ENCODE measurements at regions not wholly inside any gene's neighbourhood (a gene's known extent, or its start where the extent isn't known, plus 50 kb on each side); places are given as distances from the start of the nearest gene placed in this dataset.
"Not testable (repeated sequence)": the region's sequence is repeated elsewhere in the genome, so short reads cannot be mapped to it uniquely, and the experiment has no call there.

DNA sequence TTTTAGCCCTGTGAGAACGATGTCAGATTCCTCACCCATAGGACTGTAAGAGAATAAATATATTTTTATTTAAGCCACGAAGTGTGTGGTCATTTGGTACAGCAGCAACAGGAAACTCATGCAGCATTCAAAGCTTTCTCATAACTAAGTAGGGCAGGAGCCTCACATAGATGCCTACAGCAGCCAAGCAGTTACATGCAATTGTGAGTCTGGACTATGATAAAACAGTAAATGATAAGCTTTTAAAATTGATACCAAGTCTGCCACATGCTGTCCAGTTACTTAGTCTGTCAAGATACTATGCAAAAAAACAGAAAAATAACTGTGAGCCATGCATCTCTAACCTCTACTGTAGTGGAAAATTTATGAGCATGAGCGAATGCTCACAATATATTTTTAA, 359.6 kb downstream of the HS3ST1 start:
- in situ Hi-C loops (cut with HindIII; ENCODE audit: low sequenced_read_pairs): no loop called here

DNA sequence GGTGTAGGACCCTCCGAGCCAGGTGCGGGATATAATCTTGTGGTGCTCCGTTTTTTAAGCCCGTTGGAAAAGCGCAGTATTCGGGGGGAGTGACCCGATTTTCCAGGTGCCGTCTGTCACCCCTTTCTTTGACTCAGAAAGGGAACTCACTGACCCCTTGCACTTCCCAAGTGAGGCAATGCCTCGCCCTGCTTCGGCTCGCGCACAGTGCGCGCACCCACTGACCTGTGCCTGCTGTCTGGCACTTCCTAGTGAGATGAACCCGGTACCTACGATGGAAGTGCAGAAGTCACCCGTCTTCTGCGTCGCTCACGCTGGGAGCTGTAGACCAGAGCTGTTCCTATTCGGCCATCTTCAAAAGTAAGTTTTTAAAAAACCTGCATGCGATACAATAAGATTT, 362.1 kb downstream of the HS3ST1 start:
- in situ Hi-C loops (cut with HindIII; ENCODE audit: low sequenced_read_pairs): not testable (repeated sequence)

DNA sequence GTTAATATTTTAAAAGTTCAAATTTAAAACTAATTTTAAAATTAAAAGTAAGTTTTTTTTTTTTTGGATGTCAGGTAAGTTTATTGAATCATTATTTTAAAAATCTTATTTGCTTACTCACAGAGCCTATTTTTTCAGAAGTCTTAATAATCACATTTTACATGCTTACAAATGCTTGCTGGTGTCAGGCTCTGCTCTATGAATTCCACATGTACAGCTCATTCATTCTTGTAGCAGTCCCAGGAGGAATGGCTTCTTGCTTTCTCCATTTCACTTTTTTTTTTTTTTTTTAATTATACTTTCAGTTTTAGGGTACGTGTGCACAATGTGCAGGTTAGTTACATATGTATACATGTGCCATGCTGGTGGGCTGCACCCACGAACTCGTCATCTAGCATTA, 368.1 kb downstream of the HS3ST1 start:
- in situ Hi-C loops (cut with HindIII; ENCODE audit: low sequenced_read_pairs): not testable (repeated sequence)

DNA sequence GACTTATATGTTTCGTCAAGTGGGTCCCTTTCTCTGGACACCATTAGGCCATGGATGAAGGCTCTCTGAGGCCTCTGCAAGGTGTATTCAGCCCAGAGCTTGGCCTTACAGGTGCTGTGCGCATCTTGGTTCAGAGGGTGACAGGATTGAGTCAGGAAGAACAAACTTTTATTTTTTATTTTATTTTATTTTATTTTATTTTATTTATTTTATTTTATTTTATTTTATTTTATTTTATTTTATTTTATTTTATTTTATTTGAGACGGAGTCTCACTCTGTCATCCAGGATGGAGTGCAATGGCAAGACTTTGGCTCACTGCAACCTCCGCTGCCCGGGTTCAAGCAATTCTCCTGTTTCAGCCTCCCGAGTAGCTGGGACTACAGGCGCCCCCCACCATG, 370.4 kb upstream of the CLNK start:
- in situ Hi-C loops (cut with HindIII; ENCODE audit: low sequenced_read_pairs): not testable (repeated sequence)

DNA sequence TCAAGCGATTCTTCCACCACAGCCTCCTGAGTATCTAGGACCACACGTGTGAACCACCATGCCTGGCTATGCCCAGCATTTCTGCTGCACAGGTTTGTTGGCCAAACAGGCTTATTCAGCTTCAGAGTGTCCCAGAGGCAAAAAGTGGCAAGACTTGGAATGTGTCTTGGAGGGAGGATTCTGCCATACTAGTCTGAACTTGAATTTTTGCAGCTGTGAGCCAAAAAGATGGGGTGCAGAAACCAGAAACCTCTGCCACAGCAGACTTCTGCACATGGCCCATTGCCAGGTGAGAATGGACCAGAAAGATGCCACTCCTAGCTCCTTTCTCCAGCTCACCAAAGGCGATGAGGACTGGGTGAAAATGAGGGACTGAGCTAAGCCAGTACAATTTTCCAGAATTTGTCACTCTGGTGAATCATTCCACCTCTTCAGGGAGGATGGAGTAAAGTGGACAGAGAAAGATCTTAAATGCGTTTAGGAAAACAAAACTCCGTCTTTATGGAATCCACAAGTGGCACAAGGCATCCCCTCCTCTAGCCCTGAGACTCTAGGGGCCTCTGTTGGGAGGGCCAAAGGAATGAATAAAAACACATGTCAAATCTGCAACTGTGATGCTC, 369.1 kb upstream of the CLNK start:
- in situ Hi-C loops (cut with HindIII; ENCODE audit: low sequenced_read_pairs): no loop called here

DNA sequence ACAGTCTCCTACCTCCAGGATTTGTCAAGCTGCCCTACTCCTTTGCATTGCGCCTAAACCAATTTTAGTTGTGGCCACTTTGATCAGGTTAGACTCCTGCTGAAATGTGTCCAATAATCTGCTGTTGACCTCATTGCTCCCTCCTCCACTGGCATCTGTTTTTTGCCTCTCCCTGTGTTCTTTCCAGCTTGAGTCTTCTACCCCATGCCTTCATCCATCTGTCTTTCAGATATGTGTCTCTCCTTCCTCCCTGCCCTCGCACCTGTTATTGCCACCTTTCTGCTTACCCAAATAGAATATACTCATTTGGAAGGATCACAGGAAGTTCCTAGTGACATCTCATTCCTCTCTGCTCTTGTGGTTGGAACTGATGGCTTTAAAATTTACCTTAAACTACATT, 366.6 kb upstream of the CLNK start:
- in situ Hi-C loops (cut with HindIII; ENCODE audit: low sequenced_read_pairs): no loop called here

DNA sequence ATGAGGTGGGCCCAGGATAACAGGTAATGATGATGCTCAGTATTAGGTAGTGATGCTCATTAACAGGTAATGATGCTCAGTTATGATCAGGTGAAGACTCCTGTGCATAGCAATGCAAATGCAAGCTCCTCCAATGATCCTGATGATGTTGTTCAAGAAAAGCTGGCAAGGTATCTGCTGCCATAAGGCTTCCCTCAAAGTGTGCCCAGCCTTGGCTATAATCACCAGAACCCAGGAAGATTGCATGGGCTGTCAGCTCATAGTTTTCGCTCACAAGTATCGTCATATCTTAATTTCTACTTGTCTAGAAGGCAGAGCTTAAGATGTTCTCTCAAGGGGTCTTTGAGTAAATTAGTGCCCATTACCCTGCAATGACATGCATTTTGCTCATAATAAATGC, 366.2 kb upstream of the CLNK start:
- in situ Hi-C loops (cut with HindIII; ENCODE audit: low sequenced_read_pairs): no loop called here

DNA sequence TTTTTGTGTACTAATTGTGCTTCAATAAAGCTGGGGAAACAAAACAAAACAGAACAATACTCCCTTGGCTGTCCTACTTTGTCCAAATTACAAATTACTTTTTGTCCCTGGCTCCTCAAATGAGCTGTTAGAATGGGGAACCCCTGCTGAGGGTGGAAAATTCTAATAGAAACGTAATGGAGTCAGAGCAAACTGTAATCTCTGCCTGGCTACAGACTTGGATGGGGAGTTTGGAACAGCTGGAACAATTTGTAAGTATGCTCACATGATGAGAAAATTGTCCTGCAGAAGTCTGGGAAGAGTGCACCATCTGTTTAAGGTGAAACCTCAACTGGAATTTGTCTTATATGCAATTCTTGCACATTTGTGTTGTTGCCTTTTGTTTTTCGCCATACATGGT, 364.4 kb upstream of the CLNK start:
- in situ Hi-C loops (cut with HindIII; ENCODE audit: low sequenced_read_pairs): no loop called here

DNA sequence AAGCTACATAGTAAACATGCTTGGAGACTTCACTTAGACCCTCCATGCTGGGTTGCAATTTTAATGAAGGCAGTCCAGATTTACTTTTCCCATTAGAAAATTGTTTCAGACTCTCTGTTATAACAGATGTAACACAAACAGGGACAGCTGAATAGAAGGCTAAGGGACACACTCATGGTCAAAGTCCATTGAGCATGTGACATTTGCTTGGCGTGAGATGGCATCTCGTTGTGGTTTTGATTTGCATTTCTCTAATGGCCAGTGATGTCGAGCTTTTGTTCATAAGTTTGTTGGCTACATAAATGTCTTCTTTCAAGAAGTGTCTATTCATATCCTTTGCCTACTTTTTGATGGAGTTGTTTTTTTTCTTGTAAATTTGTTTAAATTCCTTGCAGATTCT, 358.2 kb upstream of the CLNK start:
- in situ Hi-C loops (cut with HindIII; ENCODE audit: low sequenced_read_pairs): no loop called here

DNA sequence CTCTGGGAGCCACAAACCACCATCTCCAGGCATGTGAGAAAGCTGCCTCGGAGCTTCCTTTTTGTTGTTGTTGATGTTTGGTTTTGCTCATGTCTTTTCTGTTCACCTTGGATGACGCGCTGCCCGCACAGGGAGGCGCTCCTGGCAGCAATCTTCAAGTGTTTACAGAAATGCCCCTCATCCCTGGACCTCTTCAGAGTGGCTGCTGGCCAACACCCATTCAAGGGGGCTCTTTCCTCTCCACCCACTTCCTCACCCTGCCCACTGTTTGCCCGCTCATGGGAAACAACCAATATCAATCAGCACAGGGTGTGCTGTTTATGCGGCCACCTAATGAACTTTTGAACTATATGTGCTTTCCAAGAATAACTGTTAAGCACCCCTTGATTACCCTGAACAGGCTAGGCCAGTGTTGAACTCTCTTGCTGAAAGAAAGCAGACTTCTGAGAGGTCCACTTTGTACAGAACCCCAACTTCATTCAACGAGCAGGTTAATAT, 355.1 kb upstream of the CLNK start:
- in situ Hi-C loops (cut with HindIII; ENCODE audit: low sequenced_read_pairs): no loop called here

DNA sequence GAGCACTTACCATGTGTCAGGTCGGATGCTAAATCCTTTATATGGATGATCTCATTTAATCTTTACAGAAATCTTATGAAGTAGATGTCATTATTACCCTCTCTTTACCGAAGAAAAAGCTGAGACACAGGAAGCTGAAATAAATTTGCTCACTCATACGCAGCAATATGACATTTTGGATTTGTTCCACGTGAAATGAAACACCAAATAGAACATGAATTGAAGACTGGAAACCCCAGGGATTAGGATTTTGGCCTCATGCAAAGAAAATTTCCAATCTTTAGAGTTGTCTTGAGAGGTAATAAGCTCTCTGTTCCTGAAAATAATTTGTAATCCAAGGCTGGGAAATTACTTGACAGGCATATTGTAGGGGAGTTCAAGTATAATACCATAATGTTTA, 354.4 kb upstream of the CLNK start:
- in situ Hi-C loops (cut with HindIII; ENCODE audit: low sequenced_read_pairs): no loop called here

DNA sequence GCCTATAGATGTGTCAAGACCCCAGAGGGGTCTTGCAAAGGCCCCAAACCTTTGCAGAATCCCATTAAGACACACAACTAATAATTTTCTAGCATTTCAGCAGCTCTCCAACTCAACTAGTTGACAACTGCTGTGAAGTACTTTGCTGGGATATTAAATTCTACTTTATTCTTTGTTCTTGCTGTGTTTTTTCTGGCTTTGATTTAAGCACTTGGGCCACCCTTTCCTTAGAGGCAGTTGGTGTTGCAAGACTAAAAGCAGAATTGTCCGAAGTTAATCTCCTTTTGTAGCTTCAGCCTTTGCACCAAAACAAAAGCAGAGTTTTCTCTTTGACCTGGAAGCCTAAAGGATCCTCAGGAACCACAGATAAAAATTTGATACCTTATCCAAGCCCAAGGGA, 353.1 kb upstream of the CLNK start:
- in situ Hi-C loops (cut with HindIII; ENCODE audit: low sequenced_read_pairs): no loop called here

DNA sequence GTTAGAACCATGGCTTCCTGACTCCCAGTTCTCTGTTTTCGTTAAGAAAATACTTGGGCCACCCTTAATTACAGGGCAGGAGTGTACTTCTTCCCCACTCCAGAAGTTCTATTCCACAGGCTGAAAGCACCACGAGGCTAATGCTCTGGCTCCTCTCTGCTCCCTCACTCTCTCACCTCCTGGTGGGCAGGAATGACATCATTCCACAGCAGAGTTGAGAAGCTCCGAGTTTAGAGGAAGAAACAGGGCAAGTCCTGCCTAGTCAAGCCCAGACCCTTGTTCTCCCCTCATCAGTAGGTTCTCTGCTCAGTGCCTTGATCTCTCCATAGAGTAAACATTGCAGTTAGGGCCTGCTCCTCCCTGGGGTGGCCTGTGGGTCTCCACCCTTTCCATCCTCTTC, 343.8 kb upstream of the CLNK start:
- in situ Hi-C loops (cut with HindIII; ENCODE audit: low sequenced_read_pairs): no loop called here

DNA sequence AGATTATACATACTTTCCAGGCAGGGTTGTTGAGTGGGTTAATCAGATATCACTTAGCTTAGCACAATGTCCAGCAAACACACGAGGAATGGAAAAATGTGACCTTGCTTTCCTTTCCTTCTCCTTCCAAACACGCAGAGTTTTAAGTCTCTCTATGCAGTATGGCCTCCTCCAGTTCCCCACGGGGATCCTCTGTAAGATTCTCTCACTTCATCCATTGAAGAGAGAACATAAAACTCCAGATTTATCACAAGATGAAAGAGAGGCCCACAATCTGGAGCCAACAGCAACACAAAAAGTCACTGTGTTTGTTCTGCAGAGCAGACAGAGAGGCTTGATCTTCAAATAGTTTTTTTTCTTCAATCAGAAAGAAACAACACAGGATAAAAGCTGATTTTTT, 336.8 kb upstream of the CLNK start:
- in situ Hi-C loops (cut with HindIII; ENCODE audit: low sequenced_read_pairs): no loop called here

DNA sequence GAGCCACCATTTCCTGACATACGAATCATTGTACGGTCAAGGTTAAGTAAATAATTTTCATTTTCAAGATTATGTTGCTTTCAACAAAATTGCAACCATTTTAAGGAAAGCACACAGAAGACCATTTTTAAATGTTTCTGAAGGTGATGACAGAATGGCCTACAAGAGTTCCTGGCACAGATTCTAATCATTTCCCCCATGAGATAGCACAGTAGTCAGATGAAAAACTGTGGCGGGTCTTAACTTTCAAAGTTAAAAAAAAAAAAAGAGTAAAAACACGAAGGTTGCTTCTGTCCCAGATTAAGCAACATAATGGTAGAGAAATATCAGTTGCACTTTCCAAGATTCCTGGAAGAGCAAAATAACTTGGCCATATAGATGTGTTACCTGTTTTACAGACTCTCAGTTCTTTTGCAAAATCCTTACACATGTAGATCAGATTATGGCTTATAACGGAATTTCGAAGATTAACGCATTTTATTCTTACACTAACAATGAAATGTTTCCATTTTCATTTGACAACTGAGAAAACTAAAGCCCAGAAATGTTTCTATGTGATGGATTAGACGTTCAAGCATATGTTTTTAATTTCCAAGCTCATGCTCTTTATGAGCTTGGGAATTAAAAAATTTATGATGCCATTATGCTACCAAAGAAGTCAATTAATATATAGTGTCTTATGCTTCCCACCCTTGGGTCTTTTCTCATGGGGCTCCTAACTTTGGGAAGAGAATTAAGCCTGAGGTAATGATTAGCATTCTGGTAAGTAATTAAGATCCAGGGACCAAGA, 335.1 kb upstream of the CLNK start:
- in situ Hi-C loops (cut with HindIII; ENCODE audit: low sequenced_read_pairs): no loop called here

DNA sequence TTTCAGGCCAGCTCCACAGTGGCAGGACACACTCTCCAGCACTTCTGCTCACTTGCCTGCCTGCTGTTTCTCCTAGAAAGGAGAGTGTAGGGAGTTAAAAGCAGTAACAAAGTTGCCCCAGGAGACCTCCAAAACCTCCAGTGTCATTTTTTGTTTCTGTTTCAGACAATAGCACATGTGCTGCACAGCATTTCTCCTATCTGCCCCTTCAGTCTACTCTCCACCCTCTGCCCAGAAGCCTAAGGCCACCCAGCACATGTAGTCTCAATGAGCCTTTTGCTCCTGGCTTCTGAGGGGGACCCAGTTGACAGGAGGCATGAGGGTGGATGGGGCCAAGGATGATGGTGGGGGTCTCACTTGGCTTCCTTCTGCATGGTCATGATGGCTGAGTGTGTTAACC, 329.6 kb upstream of the CLNK start:
- in situ Hi-C loops (cut with HindIII; ENCODE audit: low sequenced_read_pairs): no loop called here

DNA sequence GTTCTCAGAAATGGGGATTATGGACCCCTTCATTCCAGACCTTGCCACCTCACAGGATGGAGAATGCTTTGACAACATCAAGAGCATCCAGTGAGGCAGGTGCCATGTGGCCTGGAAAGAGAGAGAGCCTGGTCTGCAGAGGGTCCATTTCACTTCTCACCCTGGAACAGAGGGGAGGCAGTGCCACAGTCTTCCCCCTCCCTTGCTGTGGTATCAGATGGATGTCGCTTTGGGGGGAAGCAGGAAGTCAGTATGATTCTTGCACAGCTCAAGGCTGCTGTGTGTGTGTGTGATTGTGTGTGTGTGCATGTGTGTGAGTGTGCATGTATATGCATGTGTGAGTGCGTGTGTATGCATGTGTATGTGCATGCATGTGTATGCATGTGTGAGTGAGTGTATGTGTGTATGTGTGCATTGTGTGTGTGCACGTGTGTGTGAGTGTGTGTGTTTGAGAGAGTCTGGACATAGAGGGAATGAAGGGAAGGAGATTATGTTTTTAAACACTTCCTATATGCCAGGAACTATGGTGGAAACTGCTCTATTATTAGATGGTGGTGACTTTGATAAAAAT, 328.6 kb upstream of the CLNK start:
- in situ Hi-C loops (cut with HindIII; ENCODE audit: low sequenced_read_pairs): no loop called here

DNA sequence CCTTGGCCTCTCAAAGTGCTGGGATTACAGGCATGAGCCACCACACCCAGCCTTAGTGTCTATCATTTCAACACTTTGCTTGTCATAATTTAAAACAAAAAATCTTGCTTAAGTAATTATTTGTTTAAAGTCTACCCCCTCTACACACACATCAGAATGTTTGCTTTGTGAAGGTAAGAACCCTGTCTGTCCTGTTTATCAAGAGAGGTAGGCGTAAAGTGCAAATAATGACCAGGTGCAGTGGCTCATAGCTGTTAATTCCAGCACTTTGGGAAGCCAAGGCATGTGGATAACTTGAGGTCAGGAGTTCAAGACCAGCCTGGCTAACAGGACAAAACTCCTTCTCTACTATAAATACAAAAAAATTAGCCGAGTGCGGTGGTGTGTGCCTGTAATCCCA, 326.7 kb upstream of the CLNK start:
- in situ Hi-C loops (cut with HindIII; ENCODE audit: low sequenced_read_pairs): no loop called here

DNA sequence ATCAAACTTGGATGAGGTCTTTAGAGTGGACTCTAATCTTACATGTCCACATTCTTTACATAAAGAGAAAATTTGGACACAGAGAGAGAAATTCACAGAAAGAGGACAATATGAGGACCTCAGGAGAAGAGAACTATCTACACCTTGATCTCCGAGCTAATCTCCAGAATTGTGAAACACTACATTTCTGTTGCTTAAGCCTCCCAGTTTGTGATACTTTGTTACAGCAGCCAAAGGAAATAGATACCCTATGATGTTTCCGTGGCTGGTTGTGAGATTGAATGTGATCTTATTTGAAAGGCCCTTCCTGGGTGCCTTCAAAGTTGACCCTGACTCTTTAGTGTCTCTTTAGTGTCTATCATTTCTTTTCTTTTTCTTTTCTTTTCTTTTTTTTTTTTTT, 326.1 kb upstream of the CLNK start:
- in situ Hi-C loops (cut with HindIII; ENCODE audit: low sequenced_read_pairs): no loop called here

DNA sequence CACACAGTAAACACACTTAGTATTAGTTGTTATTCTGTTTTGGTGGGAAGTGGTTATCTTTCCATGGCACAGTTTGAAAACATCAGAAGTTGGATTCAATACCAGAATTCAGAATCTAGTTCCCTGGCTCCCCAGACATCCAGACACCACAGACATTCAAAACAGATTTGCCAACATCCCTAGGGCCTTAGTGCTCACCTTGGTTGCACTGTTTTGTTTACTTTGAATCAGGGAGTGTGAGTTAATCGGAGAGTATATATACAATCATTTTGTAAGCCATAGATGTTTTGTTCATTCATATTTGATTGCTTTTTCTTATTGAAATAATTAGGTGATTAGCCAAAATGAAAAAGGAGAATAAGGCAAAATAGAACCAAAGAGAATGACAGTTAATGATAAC, 324.7 kb upstream of the CLNK start:
- in situ Hi-C loops (cut with HindIII; ENCODE audit: low sequenced_read_pairs): no loop called here

DNA sequence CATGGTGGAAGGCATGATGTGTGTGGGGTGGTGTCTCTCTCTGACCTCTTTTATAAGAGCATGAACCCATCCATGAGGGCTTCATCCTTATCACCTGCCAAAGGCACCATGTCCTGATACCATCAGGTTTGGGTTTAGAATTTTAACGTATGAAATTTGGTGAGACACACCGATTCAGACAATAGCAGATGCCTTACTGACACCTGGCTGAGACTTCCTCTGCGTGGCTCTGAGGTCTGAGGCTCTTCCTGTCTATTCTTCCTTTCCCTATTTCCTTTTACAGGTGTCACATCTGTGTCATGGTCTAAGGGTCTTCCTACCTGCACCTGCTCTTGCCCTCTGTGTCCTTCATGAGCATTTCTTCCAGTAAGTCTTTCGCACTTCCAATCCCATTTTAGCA, 320.7 kb upstream of the CLNK start:
- in situ Hi-C loops (cut with HindIII; ENCODE audit: low sequenced_read_pairs): no loop called here

DNA sequence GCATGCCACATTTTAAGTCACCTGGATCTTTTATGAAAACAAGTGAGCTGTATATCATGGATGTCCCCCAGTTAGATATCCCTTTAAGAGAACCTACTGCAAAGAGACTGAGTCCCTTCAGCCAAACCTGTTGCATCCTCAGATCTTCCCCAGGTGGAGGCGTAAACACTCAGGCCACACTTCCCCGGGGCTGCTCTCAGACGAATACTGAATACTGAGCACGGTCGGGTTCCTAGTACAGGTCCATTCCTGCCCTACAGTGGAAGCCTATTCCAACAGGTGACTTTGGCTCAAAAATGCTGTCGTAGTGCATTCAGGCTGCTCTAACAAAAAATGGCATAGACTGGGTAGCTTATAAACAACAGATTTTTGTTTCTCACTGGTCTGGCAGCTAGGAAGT, 320.2 kb upstream of the CLNK start:
- in situ Hi-C loops (cut with HindIII; ENCODE audit: low sequenced_read_pairs): no loop called here
